CD14-positive monocyte (primary cell): ENCODE measurements at regions not wholly inside any gene's neighbourhood (a gene's known extent, or its start where the extent isn't known, plus 50 kb on each side); places are given as distances from the start of the nearest gene placed in this dataset.

ENCODE experiments used
- DNase-seq, 3 donors: peaks; one replicate each; pipeline ENCODE4 v3.0.0-alpha.2; 2011 to 2022
- H2AFZ ChIP-seq: 2 replicates; pipeline ENCODE4 v1.6.0; 2012; ENCODE audit warnings: mild to moderate bottlenecking, low read depth, low read length, inconsistent platforms; ENCODE audit not compliant: insufficient read depth, poor library complexity, severe bottlenecking
- H3K27ac ChIP-seq, 2 donors: 1 replicate in 1 of 2; 2 replicates in 1 of 2; pipeline ENCODE4 v1.5.1; 2012 to 2013; ENCODE audit warnings: low read length in 2 of 2, control low read depth in 1 of 2, inconsistent platforms in 1 of 2, low read depth in 1 of 2, mild to moderate bottlenecking in 1 of 2
- H3K27me3 ChIP-seq, 2 donors: one replicate each; pipeline versions ENCODE4 v1.6.0 to v1.6.1; 2011 to 2013; ENCODE audit warnings: low read length in 2 of 2; ENCODE audit not compliant: control insufficient read depth in 2 of 2, insufficient read depth in 2 of 2
- H3K36me3 ChIP-seq, 2 donors: replicated peaks in 1 of 2; 1 replicate in 1 of 2; 2 replicates in 1 of 2; pipeline versions ENCODE4 v1.5.1 to v1.6.1; 2012 to 2013; ENCODE audit warnings: low read length in 2 of 2, control low read depth in 1 of 2, inconsistent platforms in 1 of 2, mild to moderate bottlenecking in 1 of 2; ENCODE audit not compliant: insufficient read depth in 2 of 2, control insufficient read depth in 1 of 2
- H3K4me1 ChIP-seq, 2 donors: 1 replicate in 1 of 2; 2 replicates in 1 of 2; pipeline versions ENCODE4 v1.5.1 to v1.6.1; 2012 to 2013; ENCODE audit warnings: low read length in 2 of 2, control low read depth in 1 of 2, inconsistent platforms in 1 of 2, mild to moderate bottlenecking in 1 of 2, moderate library complexity in 1 of 2; ENCODE audit not compliant: insufficient read depth in 2 of 2, control insufficient read depth in 1 of 2
- H3K4me2 ChIP-seq: replicated peaks from 2 replicates; pipeline ENCODE3; 2012; ENCODE audit warnings: low read length, moderate library complexity, mild to moderate bottlenecking; ENCODE audit not compliant: poor library complexity, severe bottlenecking; ENCODE audit errors: extremely low read depth
- H3K4me3 ChIP-seq, 3 experiments: fragments of 200-600 bp in 1 of 3; sonication (generic) in 1 of 3; replicated peaks in 1 of 3; 1 replicate in 2 of 3; 2 replicates in 1 of 3; pipeline ENCODE4 v1.5.1; 2011 to 2013; ENCODE audit warnings: low read length in 3 of 3, mild to moderate bottlenecking in 3 of 3, control low read depth in 2 of 3, low read depth in 2 of 3, inconsistent platforms in 1 of 3, moderate library complexity in 1 of 3
- H3K79me2 ChIP-seq: 2 replicates; pipeline ENCODE4 v1.6.0; 2012; ENCODE audit warnings: mild to moderate bottlenecking, control low read depth, inconsistent platforms, low read length, moderate library complexity; ENCODE audit not compliant: insufficient read depth
- H3K9ac ChIP-seq: 2 replicates; pipeline ENCODE4 v1.6.0; 2017; ENCODE audit warnings: low read length, mild to moderate bottlenecking; ENCODE audit not compliant: insufficient read depth, poor library complexity, severe bottlenecking
- H3K9me3 ChIP-seq, 2 donors: replicated peaks in 1 of 2; 1 replicate in 1 of 2; 2 replicates in 1 of 2; pipeline versions ENCODE4 v1.5.1 to v1.6.1; 2012 to 2013; ENCODE audit warnings: low read length in 2 of 2, control low read depth in 1 of 2; ENCODE audit not compliant: control insufficient read depth in 1 of 2, insufficient read depth in 1 of 2
- H4K20me1 ChIP-seq: 2 replicates; pipeline ENCODE4 v1.6.0; 2012; ENCODE audit warnings: mild to moderate bottlenecking, low read length, control low read depth, moderate library complexity; ENCODE audit not compliant: insufficient read depth
- H3K27ac Mint-ChIP-seq, 7 donors: one replicate each; pipeline ENCODE4 v1.8.0; 2020; ENCODE audit warnings: mild to moderate bottlenecking in 7 of 7, mixed read lengths in 7 of 7, moderate library complexity in 6 of 7, inconsistent platforms in 2 of 7
- H3K27me3 Mint-ChIP-seq, 3 donors: one replicate each; pipeline ENCODE4 v1.8.0; 2021 to 2022; ENCODE audit warnings: low read depth in 3 of 3, mild to moderate bottlenecking in 3 of 3, mixed read lengths in 3 of 3, moderate library complexity in 3 of 3, inconsistent platforms in 1 of 3
- H3K36me3 Mint-ChIP-seq, 2 donors: one replicate each; pipeline ENCODE4 v1.8.0; 2020; ENCODE audit warnings: mixed read lengths in 2 of 2, inconsistent platforms in 1 of 2, mild to moderate bottlenecking in 1 of 2
- H3K4me1 Mint-ChIP-seq: one replicate; pipeline ENCODE4 v1.8.0; 2020; ENCODE audit warnings: mild to moderate bottlenecking, mixed read lengths
- H3K4me3 Mint-ChIP-seq, 2 donors: one replicate each; pipeline ENCODE4 v1.8.0; 2020; ENCODE audit warnings: mild to moderate bottlenecking in 2 of 2, mixed read lengths in 2 of 2, moderate library complexity in 1 of 2
- H3K9me3 Mint-ChIP-seq, 7 donors: one replicate each; pipeline ENCODE4 v1.8.0; 2020 to 2022; ENCODE audit warnings: mixed read lengths in 7 of 7, mild to moderate bottlenecking in 6 of 7, moderate library complexity in 6 of 7, inconsistent platforms in 2 of 7
- WGBS: methylation state at CpG from one replicate; pipeline ENCODE4 v1.1.5; 2013; ENCODE audit warnings: missing lambda C conversion rate; ENCODE audit not compliant: insufficient coverage; 5-methylcytosine and 5-hydroxymethylcytosine counted together
- intact Hi-C, 2 donors: fragments of 100-400 bp; cut with micrococcal nuclease; formaldehyde crosslinking; loops; one replicate each; pipeline versions ENCODE4 v1.15.0 to v1.15.1; 2023
- TF ChIP-seq, protein P1 (sequence below): fragments of 200-600 bp; IDR thresholded peaks from one replicate; pipeline ENCODE4 v1.8.0; 2022; ENCODE audit warnings: antibody characterized with exemption, mild to moderate bottlenecking

DNA sequence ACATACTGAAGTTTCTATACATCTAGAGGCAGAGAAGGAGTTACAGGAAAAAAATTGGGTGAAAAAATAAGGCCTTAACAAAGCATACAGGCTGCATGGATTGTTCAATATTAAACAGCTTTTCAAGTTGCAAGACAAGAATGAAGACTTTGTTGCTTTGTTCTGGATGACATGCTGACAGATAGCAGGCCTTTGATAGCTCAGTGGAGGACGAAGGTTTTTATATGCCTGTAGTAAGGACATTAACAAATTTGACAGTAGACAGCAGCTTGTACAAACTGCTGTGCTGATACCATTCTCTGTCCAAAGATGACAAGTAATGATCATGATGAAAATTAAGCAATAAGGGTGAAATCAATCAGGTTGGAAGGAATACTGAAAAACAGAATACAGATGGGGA is 309.9 kb downstream of the NKX6-1 start:
- H3K9ac ChIP-seq: no peak overlapping the region
- Mint-ChIP-seq H3K36me3 (no peaks in the 10 kb centered on the region), H3K4me3 (no peak overlapping the region), H3K4me1 (no peaks in the 10 kb centered on the region), H3K27me3 (peaks cover 0 to 2% (median 1%) of the 10 kb centered on the region in 3 donors), H3K27ac (no peak overlapping the region), H3K9me3 (peaks cover 0 to 13% (median 0%) of the 10 kb centered on the region in 7 donors)
- H2AFZ ChIP-seq: no peak overlapping the region
- H3K4me1 ChIP-seq: no peaks in the 10 kb centered on the region
- no peaks in the 10 kb centered on the region for H3K27me3 ChIP-seq
- H3K27ac ChIP-seq: no peak overlapping the region
- H3K4me2 ChIP-seq: no peak overlapping the region
- H3K79me2 ChIP-seq: no peaks in the 10 kb centered on the region
- TF ChIP-seq, protein P1, sequence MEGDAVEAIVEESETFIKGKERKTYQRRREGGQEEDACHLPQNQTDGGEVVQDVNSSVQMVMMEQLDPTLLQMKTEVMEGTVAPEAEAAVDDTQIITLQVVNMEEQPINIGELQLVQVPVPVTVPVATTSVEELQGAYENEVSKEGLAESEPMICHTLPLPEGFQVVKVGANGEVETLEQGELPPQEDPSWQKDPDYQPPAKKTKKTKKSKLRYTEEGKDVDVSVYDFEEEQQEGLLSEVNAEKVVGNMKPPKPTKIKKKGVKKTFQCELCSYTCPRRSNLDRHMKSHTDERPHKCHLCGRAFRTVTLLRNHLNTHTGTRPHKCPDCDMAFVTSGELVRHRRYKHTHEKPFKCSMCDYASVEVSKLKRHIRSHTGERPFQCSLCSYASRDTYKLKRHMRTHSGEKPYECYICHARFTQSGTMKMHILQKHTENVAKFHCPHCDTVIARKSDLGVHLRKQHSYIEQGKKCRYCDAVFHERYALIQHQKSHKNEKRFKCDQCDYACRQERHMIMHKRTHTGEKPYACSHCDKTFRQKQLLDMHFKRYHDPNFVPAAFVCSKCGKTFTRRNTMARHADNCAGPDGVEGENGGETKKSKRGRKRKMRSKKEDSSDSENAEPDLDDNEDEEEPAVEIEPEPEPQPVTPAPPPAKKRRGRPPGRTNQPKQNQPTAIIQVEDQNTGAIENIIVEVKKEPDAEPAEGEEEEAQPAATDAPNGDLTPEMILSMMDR: no peak
- intact Hi-C loops: no loop called here
- H3K9me3 ChIP-seq: no peaks in the 10 kb centered on the region
- no peaks in the 10 kb centered on the region for H4K20me1 ChIP-seq
- DNase-seq: no peak
- H3K36me3 ChIP-seq: no peaks in the 10 kb centered on the region
- H3K4me3 ChIP-seq: no peak overlapping the region
- 100% methylated on average over 1 of the region's 1 CpG for WGBS

DNA sequence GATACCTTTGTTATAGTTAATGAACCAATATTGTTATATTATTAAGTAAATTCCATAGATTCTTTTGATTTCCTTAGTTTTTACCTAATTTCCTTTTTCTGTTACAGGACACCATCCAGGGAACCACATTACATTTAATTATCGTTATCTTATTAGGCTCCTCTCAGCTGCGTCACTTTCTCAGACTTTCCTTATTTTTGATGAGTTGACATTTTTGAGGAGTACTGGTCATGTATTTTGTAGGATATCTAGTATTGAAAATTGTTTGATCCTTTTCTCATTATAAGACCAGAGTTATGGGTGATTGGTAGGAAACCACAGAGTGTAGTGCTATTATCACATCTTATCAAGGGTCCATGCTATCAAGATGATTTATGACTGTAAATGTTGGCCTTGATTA is 319.7 kb downstream of the NKX6-1 start:
- Mint-ChIP-seq H3K4me1 (no peaks in the 10 kb centered on the region), H3K9me3 (peaks cover 0 to 9% (median 0%) of the 10 kb centered on the region in 7 donors), H3K27me3 (peaks cover 0 to 2% (median 0%) of the 10 kb centered on the region in 3 donors), H3K27ac (no peak overlapping the region), H3K36me3 (no peaks in the 10 kb centered on the region), H3K4me3 (no peak overlapping the region)
- Histone ChIP-seq H3K36me3 (no peaks in the 10 kb centered on the region), H4K20me1 (no peaks in the 10 kb centered on the region), H3K4me3 (no peak overlapping the region), H3K9ac (no peak overlapping the region), H3K4me1 (no peaks in the 10 kb centered on the region), H3K27me3 (no peaks in the 10 kb centered on the region), H3K4me2 (no peak overlapping the region), H2AFZ (no peak overlapping the region), H3K79me2 (no peaks in the 10 kb centered on the region), H3K9me3 (no peaks in the 10 kb centered on the region), H3K27ac (no peak overlapping the region)
- intact Hi-C loops: no loop called here
- TF ChIP-seq, protein P1: no peak
- WGBS: no CpG with 5 or more reads among the region's 2 CpGs
- DNase-seq: no peak
